GM12873 (cell line): ENCODE measurements at regions not wholly inside any gene's neighbourhood (a gene's known extent, or its start where the extent isn't known, plus 50 kb on each side); places are given as distances from the start of the nearest gene placed in this dataset.

ENCODE experiments used
- TF ChIP-seq, protein P1 (sequence below): IDR thresholded peaks from 2 replicates; pipeline ENCODE4 v1.5.1; 2012; ENCODE audit warnings: low read depth, mild to moderate bottlenecking, moderate library complexity, low read length, control low read depth; ENCODE audit not compliant: insufficient read depth; ENCODE audit errors: missing control alignments

DNA sequence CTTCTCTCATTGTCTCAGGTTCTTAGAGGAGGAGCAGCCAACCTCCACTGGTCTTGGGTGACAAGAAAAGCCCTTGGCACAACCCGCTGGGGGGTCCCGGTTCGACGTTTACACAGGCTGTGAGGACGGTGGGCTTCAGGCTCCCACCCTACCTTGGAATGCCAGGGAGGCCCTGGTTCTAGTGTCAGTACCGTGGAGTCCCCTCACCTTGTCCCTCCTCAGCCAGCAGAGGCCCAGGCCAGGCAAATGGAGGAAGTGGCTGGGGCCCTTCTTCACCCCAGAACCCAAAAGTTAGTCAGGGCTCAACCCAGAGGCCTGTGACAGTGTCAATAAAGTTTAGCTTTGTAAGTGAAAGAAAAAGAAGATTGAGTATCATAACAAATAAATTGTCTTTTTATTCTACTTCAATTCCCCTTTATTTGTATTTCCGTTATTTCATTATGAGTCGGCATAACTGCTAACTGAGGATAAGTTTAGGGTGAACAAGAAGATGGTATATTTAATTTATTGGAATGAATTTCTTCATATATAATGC is 62.6 kb upstream of the ZSWIM2 start:
- TF ChIP-seq, protein P1, sequence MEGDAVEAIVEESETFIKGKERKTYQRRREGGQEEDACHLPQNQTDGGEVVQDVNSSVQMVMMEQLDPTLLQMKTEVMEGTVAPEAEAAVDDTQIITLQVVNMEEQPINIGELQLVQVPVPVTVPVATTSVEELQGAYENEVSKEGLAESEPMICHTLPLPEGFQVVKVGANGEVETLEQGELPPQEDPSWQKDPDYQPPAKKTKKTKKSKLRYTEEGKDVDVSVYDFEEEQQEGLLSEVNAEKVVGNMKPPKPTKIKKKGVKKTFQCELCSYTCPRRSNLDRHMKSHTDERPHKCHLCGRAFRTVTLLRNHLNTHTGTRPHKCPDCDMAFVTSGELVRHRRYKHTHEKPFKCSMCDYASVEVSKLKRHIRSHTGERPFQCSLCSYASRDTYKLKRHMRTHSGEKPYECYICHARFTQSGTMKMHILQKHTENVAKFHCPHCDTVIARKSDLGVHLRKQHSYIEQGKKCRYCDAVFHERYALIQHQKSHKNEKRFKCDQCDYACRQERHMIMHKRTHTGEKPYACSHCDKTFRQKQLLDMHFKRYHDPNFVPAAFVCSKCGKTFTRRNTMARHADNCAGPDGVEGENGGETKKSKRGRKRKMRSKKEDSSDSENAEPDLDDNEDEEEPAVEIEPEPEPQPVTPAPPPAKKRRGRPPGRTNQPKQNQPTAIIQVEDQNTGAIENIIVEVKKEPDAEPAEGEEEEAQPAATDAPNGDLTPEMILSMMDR: no peak

DNA sequence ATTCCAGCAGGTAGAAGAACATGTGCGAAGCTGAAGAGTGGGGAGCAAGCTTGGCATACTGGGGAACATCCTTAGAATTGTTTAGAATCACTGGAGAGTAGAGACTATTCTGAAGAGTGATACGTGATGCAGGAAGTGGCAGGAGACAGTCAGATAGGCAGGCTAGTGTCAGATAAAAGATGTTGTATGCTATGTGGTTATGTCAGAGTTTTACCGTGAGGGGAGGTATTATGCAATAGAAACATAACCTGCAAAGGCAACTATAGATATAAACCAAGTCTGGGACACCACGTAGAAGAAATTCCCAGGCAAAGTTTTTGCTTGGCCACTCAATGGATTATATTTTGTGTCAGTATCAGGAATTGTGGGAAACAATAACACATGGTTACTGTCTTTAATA is 62.0 kb upstream of the ZSWIM2 start:
- TF ChIP-seq, protein P1: no peak

DNA sequence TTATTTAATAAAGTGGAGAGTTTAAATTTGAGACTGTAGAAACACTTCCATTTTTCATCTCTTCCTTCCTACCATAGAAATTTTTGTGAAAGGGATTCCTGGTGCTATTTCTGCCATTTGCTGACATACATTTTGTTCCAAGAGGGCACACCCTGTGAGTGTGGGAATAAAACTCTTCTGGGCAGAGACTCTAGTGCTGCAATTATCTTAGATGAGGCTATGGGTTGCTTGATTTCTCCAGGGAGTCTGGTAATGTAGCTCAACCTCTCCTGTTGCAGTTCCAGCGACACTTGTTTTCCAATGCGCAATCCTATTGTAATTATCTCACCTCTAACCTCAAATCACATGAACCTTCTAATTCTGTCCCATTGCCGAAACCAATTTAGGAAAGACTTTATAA is 60.1 kb upstream of the ZSWIM2 start:
- TF ChIP-seq, protein P1: no peak

DNA sequence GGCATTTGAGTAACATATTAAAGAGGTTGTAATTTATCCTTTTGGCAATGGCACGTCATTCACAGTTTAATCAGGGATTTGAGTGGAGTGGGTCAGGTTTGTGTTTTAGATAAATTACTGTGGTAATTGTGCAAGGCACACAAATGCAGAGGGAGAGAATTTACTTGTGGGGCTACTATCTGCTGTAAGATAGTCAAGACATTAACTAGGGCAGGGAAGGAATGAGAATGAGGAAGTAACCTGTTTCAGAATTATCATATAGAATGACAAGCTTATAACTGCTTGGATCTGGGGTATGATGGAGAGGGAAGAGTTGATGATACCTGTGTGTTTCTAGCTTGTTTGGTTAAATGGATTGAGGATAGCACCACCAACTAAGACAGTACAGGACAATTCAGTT is 58.9 kb upstream of the ZSWIM2 start:
- TF ChIP-seq, protein P1: no peak

DNA sequence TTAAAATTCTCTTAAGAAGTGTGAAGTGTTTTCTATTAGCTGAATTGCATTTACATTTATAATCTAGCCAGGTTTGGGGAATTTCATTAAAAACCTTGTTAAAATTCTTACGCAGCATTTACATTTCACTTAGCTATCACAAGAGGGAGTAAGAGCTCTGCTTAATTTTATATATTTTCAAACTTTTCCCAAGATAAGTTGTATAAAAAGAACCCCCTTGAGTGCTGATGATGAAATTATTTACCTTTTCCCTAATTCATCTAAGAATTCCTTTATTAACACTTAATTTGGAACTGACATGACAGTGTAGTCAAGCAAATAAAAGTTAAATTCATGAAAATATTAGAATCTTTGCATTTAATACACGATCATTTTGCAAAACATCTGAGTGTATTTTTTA is 54.2 kb upstream of the ZSWIM2 start:
- TF ChIP-seq, protein P1: peak; percentile 13
